ENCODE measurements at regions not wholly inside any gene's neighbourhood (a gene's known extent, or its start where the extent isn't known, plus 50 kb on each side); places are given as distances from the start of the nearest gene placed in this dataset.
"Not testable (repeated sequence)": the region's sequence is repeated elsewhere in the genome, so short reads cannot be mapped to it uniquely, and the experiment has no call there.

DNA sequence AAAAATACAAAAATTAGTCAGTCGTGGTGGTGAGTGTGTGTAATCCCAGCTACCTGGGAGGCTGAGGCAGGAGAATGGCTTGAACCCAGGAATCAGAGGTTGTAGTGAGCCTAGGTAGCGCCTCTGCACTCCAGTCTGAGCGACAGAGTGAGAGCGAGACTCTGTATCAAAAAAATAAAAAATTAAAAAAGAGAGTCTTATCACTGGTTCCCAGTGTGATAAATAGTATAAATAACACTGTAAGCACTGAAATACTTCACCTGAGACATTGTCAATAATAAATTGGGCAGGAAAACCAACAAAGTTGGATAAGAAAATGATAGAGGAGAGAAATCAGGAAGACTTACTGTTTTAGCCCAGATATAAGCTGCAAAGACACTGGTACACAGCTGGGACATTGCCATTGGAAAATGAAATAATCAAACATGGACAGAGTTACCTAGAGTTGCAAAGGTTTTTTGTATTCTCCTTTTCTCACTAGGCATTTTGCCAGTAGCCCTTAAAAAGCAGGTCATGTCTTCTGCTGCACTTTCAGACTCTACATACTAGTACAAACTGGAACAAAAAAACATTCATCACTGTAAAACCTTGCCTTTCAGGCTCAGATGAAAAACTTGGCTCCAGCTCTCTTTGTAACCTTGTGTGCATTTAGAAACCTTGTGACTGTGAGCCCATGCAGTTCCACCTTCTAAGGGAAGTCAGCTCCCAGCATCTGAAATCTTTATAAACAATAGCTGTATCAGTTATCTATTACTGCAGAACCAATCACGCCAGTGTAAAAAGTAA, 55.0 kb upstream of the PPP1R2C start:
- Histone ChIP-seq H3K36me3 (replicated peaks; ENCODE audit: control insufficient read depth, insufficient read depth, low read length) (no peaks in the 10 kb centered on the region; the same call in 1 of the 2 replicates), H3K4me3 (ENCODE audit: insufficient read depth, low read depth, low read length) (no peak overlapping the region), H3K27me3 (ENCODE audit: control insufficient read depth, insufficient read depth, low read length) (no peaks in the 10 kb centered on the region)
- DNase-seq = no peak

- DNase-seq; H3K36me3 ChIP-seq (replicated peaks; ENCODE audit: control insufficient read depth, insufficient read depth, low read length); H3K4me3 ChIP-seq (ENCODE audit: insufficient read depth, low read depth, low read length); H3K27me3 ChIP-seq (ENCODE audit: control insufficient read depth, insufficient read depth, low read length): not testable (repeated sequence)
These were observed 55.6 kb upstream of the PPP1R2C start for GRCh38 chrX:42833550-42833940.

DNA sequence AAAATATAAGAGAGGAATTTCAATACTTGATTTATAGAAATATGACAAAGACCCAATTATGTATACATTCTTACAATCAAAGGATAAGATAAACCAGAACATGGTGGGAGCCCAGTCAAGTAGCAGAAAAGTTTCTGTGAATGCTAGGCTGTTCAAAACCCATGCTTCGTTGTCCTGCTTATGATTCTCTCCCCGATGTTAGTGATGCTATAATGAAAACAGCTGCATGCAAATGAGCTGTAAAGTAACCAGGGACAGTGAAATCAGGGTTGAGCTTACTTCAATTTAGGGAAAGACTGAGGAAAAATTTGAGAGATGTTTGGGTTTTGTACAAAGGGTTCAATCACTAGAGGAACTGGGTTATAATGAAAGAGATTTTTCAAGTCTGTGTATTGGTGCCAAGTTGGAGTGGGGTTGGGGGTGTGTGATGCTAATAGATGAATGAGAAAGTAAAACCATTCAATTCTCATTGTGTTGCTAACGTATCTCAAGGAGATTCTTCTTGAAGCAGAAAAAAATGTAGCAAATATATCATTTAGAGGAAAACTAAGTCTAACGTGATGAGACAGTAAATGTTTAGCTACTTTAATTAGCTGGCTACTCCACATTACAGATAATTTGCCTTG, 59.3 kb upstream of the PPP1R2C start:
- Histone ChIP-seq H3K4me3 (ENCODE audit: insufficient read depth, low read depth, low read length) (no peak overlapping the region), H3K27me3 (ENCODE audit: control insufficient read depth, insufficient read depth, low read length) (no peaks in the 10 kb centered on the region), H3K36me3 (replicated peaks; ENCODE audit: control insufficient read depth, insufficient read depth, low read length) (no peaks in the 10 kb centered on the region)
- DNase-seq = no peak

DNA sequence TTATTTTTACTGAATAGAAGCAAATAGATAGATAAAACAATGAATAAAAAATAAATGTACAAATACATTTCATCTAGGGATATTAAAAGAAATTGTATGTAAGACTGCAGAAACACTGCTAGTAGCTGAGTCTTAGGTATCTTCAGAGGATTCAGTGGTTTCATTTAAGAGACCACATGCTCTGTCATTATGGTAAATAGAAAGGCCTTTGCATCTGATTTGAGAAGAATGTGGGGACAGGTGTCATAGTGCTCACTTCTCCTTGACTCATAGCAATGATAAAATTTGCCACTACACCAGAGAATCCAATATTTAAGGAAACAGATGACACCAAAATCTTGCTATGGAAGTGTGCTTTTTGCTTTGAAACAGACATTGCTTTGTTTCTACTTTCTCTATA, 59.8 kb upstream of the PPP1R2C start:
- DNase-seq = no peak
- Histone ChIP-seq H3K27me3 (ENCODE audit: control insufficient read depth, insufficient read depth, low read length) (no peaks in the 10 kb centered on the region), H3K36me3 (replicated peaks; ENCODE audit: control insufficient read depth, insufficient read depth, low read length) (no peaks in the 10 kb centered on the region), H3K4me3 (ENCODE audit: insufficient read depth, low read depth, low read length) (no peak overlapping the region)

- Histone ChIP-seq H3K36me3 (replicated peaks; ENCODE audit: control insufficient read depth, insufficient read depth, low read length) (no peaks in the 10 kb centered on the region), H3K27me3 (ENCODE audit: control insufficient read depth, insufficient read depth, low read length) (no peaks in the 10 kb centered on the region), H3K4me3 (ENCODE audit: insufficient read depth, low read depth, low read length) (no peak overlapping the region)
- DNase-seq = no peak
These were observed 61.7 kb upstream of the PPP1R2C start for GRCh38 chrX:42839632-42840031.

- H3K27me3 ChIP-seq (ENCODE audit: control insufficient read depth, insufficient read depth, low read length) = no peaks in the 10 kb centered on the region
- DNase-seq = no peak
- no peak overlapping the region for H3K4me3 ChIP-seq (ENCODE audit: insufficient read depth, low read depth, low read length)
- no peaks in the 10 kb centered on the region for H3K36me3 ChIP-seq (replicated peaks; ENCODE audit: control insufficient read depth, insufficient read depth, low read length)
These were observed 68.8 kb upstream of the PPP1R2C start for GRCh38 chrX:42846741-42847140.

- Histone ChIP-seq H3K27me3 (ENCODE audit: control insufficient read depth, insufficient read depth, low read length) (no peaks in the 10 kb centered on the region), H3K36me3 (replicated peaks; ENCODE audit: control insufficient read depth, insufficient read depth, low read length) (no peaks in the 10 kb centered on the region), H3K4me3 (ENCODE audit: insufficient read depth, low read depth, low read length) (no peak overlapping the region)
- DNase-seq = no peak
These were observed 77.3 kb upstream of the PPP1R2C start for GRCh38 chrX:42855259-42855658.

- no peaks in the 10 kb centered on the region for H3K27me3 ChIP-seq (ENCODE audit: control insufficient read depth, insufficient read depth, low read length)
- H3K4me3 ChIP-seq (ENCODE audit: insufficient read depth, low read depth, low read length) = no peak overlapping the region
- H3K36me3 ChIP-seq (replicated peaks; ENCODE audit: control insufficient read depth, insufficient read depth, low read length) = no peaks in the 10 kb centered on the region
These were observed 79.8 kb upstream of the PPP1R2C start for GRCh38 chrX:42857766-42858165.

GRCh38 chrX:42869011-42869410, 91.0 kb upstream of the PPP1R2C start:
- Histone ChIP-seq H3K36me3 (replicated peaks; ENCODE audit: control insufficient read depth, insufficient read depth, low read length) (no peaks in the 10 kb centered on the region), H3K27me3 (ENCODE audit: control insufficient read depth, insufficient read depth, low read length) (no peaks in the 10 kb centered on the region), H3K4me3 (ENCODE audit: insufficient read depth, low read depth, low read length) (no peak overlapping the region)
- no peak for DNase-seq

More at GRCh38 chrX:42857766-42858165, 79.8 kb upstream of the PPP1R2C start:
- DNase-seq = no peak

DNA sequence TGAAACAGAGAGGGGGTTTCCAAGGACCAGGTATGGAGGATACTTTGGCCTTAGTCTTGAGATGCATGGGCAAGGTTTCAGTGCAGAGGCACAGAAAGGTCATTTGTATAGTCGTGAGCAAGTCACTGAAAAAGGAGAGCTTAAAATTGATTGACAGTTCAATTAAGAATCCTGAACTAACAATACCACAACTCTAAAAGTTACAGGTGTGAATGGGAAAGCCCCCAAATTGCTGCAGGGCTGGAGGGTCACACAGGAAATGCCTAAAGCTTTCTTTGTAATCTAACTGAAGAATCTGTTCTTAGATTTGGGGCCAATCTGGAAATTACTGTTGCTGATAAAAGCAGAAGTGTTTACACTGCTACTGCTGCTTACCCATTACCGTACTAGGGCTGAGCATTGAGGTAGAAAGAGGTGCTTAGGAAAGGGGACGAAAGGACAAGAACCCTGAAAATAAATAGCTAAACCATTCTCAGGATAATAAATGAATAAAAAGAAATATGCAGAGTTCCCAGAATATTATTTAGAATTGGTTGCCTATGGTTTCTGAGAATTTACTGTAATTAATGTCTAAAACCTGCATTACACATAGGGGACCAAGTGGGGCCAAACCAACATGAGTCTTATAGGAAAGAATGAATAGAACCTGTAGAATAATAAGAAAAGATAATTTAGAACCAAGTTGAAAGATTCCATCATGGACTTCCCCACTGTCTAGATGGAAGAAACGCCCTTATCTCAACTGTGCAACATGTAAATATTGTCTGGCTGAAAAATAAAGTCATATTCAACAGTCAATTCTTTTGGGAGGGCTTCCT, 91.9 kb upstream of the PPP1R2C start:
- H3K27me3 ChIP-seq (ENCODE audit: control insufficient read depth, insufficient read depth, low read length) = no peaks in the 10 kb centered on the region
- no peaks in the 10 kb centered on the region for H3K36me3 ChIP-seq (replicated peaks; ENCODE audit: control insufficient read depth, insufficient read depth, low read length)
- H3K4me3 ChIP-seq (ENCODE audit: insufficient read depth, low read depth, low read length) = no peak overlapping the region
- DNase-seq = no peak

GRCh38 chrX:42886519-42886918, 108.6 kb upstream of the PPP1R2C start:
- no peak for DNase-seq
- H3K36me3 ChIP-seq (replicated peaks; ENCODE audit: control insufficient read depth, insufficient read depth, low read length) = no peaks in the 10 kb centered on the region
- no peak overlapping the region for H3K4me3 ChIP-seq (ENCODE audit: insufficient read depth, low read depth, low read length)
- H3K27me3 ChIP-seq (ENCODE audit: control insufficient read depth, insufficient read depth, low read length) = no peaks in the 10 kb centered on the region

DNA sequence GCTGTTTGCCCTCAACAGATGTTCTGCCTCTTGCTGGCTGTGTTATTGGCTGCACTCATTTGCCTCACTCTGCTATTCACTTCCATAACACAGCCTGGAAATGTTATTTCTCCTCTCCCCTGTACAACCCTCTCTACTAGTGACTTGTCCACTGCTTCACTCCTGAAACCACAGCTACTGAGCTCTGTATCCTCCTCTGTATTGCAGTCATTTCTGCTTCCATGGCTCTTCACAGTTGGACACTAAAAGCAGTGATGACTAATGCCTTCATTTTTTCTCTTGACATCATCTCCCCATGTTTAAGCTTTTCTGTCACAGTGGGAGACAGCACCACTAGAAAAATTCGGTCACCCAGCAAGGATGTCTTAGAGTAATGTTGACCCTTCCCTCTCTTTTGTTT, 123.0 kb upstream of the PPP1R2C start:
- H3K27me3 ChIP-seq (ENCODE audit: control insufficient read depth, insufficient read depth, low read length) = no peaks in the 10 kb centered on the region
- H3K4me3 ChIP-seq (ENCODE audit: insufficient read depth, low read depth, low read length) = no peak overlapping the region
- no peak for DNase-seq
- H3K36me3 ChIP-seq (replicated peaks; ENCODE audit: control insufficient read depth, insufficient read depth, low read length) = no peaks in the 10 kb centered on the region

DNA sequence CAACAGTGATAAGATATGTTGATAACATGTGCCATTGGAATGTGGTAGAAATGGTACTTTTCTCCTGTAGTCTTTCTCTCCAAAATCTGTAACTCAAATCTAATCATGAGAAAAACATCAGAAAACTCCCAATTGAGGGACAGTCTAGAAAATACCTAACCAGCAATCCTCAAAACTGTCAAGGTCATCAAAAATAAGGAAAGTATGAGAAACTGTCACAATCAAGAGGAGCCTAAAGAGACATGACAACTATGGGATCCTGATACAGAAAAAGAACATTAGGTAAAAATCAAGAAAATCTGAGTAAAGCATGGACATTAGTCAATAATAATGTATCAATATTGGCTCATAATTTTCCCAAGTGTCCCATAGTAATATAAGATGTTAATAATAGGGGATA, 124.5 kb upstream of the PPP1R2C start:
- no peak for DNase-seq
- no peaks in the 10 kb centered on the region for H3K36me3 ChIP-seq (replicated peaks; ENCODE audit: control insufficient read depth, insufficient read depth, low read length)
- H3K4me3 ChIP-seq (ENCODE audit: insufficient read depth, low read depth, low read length) = no peak overlapping the region
- no peaks in the 10 kb centered on the region for H3K27me3 ChIP-seq (ENCODE audit: control insufficient read depth, insufficient read depth, low read length)

- Histone ChIP-seq H3K36me3 (replicated peaks; ENCODE audit: control insufficient read depth, insufficient read depth, low read length) (no peaks in the 10 kb centered on the region), H3K4me3 (ENCODE audit: insufficient read depth, low read depth, low read length) (no peak overlapping the region), H3K27me3 (ENCODE audit: control insufficient read depth, insufficient read depth, low read length) (no peaks in the 10 kb centered on the region)
- no peak for DNase-seq
These were observed 142.8 kb upstream of the PPP1R2C start for GRCh38 chrX:42920752-42921151.

- no peaks in the 10 kb centered on the region for H3K27me3 ChIP-seq (ENCODE audit: control insufficient read depth, insufficient read depth, low read length)
- DNase-seq = no peak
- no peaks in the 10 kb centered on the region for H3K36me3 ChIP-seq (replicated peaks; ENCODE audit: control insufficient read depth, insufficient read depth, low read length)
- H3K4me3 ChIP-seq (ENCODE audit: insufficient read depth, low read depth, low read length) = no peak overlapping the region
These were observed 152.1 kb upstream of the PPP1R2C start for GRCh38 chrX:42930071-42930470.

All from H7 (cell line).